ENCODE measurements at regions not wholly inside any gene's neighbourhood (a gene's known extent, or its start where the extent isn't known, plus 50 kb on each side); places are given as distances from the start of the nearest gene placed in this dataset.

GRCh38 chr7:26434974-26435373, 143.3 kb downstream of the SNX10 start:
- no peaks in the 10 kb centered on the region for H3K27me3 ChIP-seq
- intact Hi-C loops (cut with DNase I): no loop called here
- no peaks in the 10 kb centered on the region for H3K36me3 ChIP-seq
- DNase-seq: no peak
- H3K9me3 ChIP-seq: no peaks in the 10 kb centered on the region
- TF ChIP-seq CTCF (IDR thresholded peaks at IDR 0.05): no peak
- WGBS, 2 donors: 87 to 88% methylated on average over 3 of the region's 3 CpGs
- no peak overlapping the region for H3K4me3 ChIP-seq
- no peaks in the 10 kb centered on the region for H3K4me1 ChIP-seq
- no peak overlapping the region for H3K27ac ChIP-seq
- no peak for ATAC-seq

- WGBS, 2 donors: 85 to 89% methylated on average over 4 of the region's 4 CpGs
- Histone ChIP-seq H3K27ac (no peak overlapping the region), H3K4me3 (no peak overlapping the region), H3K9me3 (no peaks in the 10 kb centered on the region), H3K27me3 (peaks cover 0 to 7% (median 0%) of the 10 kb centered on the region in 7 donors), H3K36me3 (no peaks in the 10 kb centered on the region), H3K4me1 (no peaks in the 10 kb centered on the region)
- no peak for DNase-seq
- ATAC-seq: no peak
- intact Hi-C loops (cut with DNase I): no loop called here
- no peak for TF ChIP-seq CTCF (IDR thresholded peaks at IDR 0.05)
Observed at GRCh38 chr7:26437003-26437532, 145.4 kb downstream of the SNX10 start.

GRCh38 chr7:26438078-26438477, 146.4 kb downstream of the SNX10 start:
- no peak for DNase-seq
- 90 to 94% methylated on average over 1 of the region's 1 CpG for WGBS, 2 donors
- intact Hi-C loops (cut with DNase I): no loop called here
- H3K27me3 ChIP-seq: peaks cover 0 to 7% (median 0%) of the 10 kb centered on the region in 7 donors
- H3K9me3 ChIP-seq: no peaks in the 10 kb centered on the region
- no peak for TF ChIP-seq CTCF (IDR thresholded peaks at IDR 0.05)
- H3K4me3 ChIP-seq: no peak overlapping the region
- ATAC-seq: no peak
- no peaks in the 10 kb centered on the region for H3K4me1 ChIP-seq
- no peak overlapping the region for H3K27ac ChIP-seq
- no peaks in the 10 kb centered on the region for H3K36me3 ChIP-seq

- H3K27me3 ChIP-seq: peaks cover 0 to 15% (median 0%) of the 10 kb centered on the region in 7 donors
- DNase-seq (no peak), ATAC-seq (no peak)
- no peaks in the 10 kb centered on the region for H3K36me3 ChIP-seq
- no peak overlapping the region for H3K4me3 ChIP-seq
- no peaks in the 10 kb centered on the region for H3K9me3 ChIP-seq
- H3K4me1 ChIP-seq: no peaks in the 10 kb centered on the region
- 89 to 90% methylated on average over 7 of the region's 7 CpGs for WGBS, 2 donors
- no peak overlapping the region for H3K27ac ChIP-seq
- no peak for TF ChIP-seq CTCF (IDR thresholded peaks at IDR 0.05)
- intact Hi-C loops (cut with DNase I): no loop called here
Observed at GRCh38 chr7:26439521-26440232, 148.0 kb downstream of the SNX10 start.

All from heart right ventricle (tissue), 16 donors.